Nephron progenitor cell (in vitro differentiated cells): ENCODE measurements at regions not wholly inside any gene's neighbourhood (a gene's known extent, or its start where the extent isn't known, plus 50 kb on each side); places are given as distances from the start of the nearest gene placed in this dataset.

Experiments used
- DNase-seq: peaks from one replicate; pipeline ENCODE4 v3.0.0; 2021
- H3K27ac Mint-ChIP-seq: 2 replicates; pipeline ENCODE4 v1.8.0; 2021; ENCODE audit warnings: mild to moderate bottlenecking, moderate library complexity, mixed read lengths
- H3K27me3 Mint-ChIP-seq: 2 replicates; pipeline ENCODE4 v1.8.0; 2021; ENCODE audit warnings: mild to moderate bottlenecking, low read depth, mixed read lengths; ENCODE audit not compliant: poor library complexity
- H3K36me3 Mint-ChIP-seq: 2 replicates; pipeline ENCODE4 v1.8.0; 2021; ENCODE audit warnings: low read depth, mixed read lengths
- H3K4me1 Mint-ChIP-seq: 2 replicates; pipeline ENCODE4 v1.8.0; 2021; ENCODE audit warnings: mixed read lengths
- H3K4me3 Mint-ChIP-seq: 2 replicates; pipeline ENCODE4 v1.8.0; 2021; ENCODE audit warnings: mild to moderate bottlenecking, moderate library complexity, mixed read lengths
- H3K9me3 Mint-ChIP-seq: 2 replicates; pipeline ENCODE4 v1.8.0; 2021; ENCODE audit warnings: mild to moderate bottlenecking, moderate library complexity, mixed read lengths
- CTCF ChIP-seq: fragments of 200-600 bp; sonication (generic); IDR thresholded peaks from 2 replicates; pipeline ENCODE4 v1.5.0; 2021; ENCODE audit warnings: antibody characterized with exemption

- Mint-ChIP-seq H3K9me3 (no peaks in the 10 kb centered on the region), H3K4me1 (peaks cover 25% of the 10 kb centered on the region), H3K36me3 (no peaks in the 10 kb centered on the region), H3K27me3 (no peaks in the 10 kb centered on the region), H3K27ac (no peak overlapping the region), H3K4me3 (no peak overlapping the region)
- TF ChIP-seq CTCF, result no peak
- no peak for DNase-seq
These were observed 198.6 kb downstream of the BCAT1 start for GRCh38 chr12:24750263-24750662.

GRCh38 chr12:24749171-24749570, 199.7 kb downstream of the BCAT1 start:
- Mint-ChIP-seq H3K27ac (no peak overlapping the region), H3K9me3 (no peaks in the 10 kb centered on the region), H3K27me3 (no peaks in the 10 kb centered on the region), H3K4me1 (peaks cover 33% of the 10 kb centered on the region), H3K4me3 (no peak overlapping the region), H3K36me3 (no peaks in the 10 kb centered on the region)
- DNase-seq, result no peak
- no peak for TF ChIP-seq CTCF

DNA sequence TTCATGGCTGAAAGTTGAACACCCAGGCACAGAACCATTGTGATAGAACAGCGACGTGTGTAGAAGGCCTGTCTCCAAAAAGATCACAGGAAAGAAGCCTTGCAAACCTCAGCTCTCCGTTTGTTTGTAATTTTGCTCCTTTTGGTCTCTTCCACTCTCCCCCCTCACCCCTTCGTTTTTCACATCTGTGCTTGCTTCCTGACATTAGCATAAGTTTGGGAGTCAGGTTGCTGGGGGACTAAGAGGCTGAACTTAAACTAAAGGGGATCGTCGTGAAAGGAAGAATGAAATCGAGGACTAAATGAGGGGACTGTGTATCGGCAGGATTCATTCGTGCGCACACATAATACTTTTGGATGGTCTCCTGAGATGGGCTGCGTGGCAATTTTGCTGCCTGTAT, 200.6 kb downstream of the BCAT1 start:
- peak overlapping the region; percentile 37 for H3K4me3 Mint-ChIP-seq
- H3K27ac Mint-ChIP-seq, result no peak overlapping the region
- no peaks in the 10 kb centered on the region for H3K9me3 Mint-ChIP-seq
- no peaks in the 10 kb centered on the region for H3K27me3 Mint-ChIP-seq
- DNase-seq, result no peak
- H3K36me3 Mint-ChIP-seq, result no peaks in the 10 kb centered on the region
- H3K4me1 Mint-ChIP-seq, result peaks cover 33% of the 10 kb centered on the region
- TF ChIP-seq CTCF, result no peak

- Mint-ChIP-seq H3K9me3 (no peaks in the 10 kb centered on the region), H3K36me3 (no peaks in the 10 kb centered on the region), H3K4me1 (peaks cover 41% of the 10 kb centered on the region), H3K27me3 (no peaks in the 10 kb centered on the region), H3K27ac (no peak overlapping the region), H3K4me3 (no peak overlapping the region)
- no peak for DNase-seq
- no peak for TF ChIP-seq CTCF
These were observed 202.0 kb downstream of the BCAT1 start for GRCh38 chr12:24746864-24747263.

DNA sequence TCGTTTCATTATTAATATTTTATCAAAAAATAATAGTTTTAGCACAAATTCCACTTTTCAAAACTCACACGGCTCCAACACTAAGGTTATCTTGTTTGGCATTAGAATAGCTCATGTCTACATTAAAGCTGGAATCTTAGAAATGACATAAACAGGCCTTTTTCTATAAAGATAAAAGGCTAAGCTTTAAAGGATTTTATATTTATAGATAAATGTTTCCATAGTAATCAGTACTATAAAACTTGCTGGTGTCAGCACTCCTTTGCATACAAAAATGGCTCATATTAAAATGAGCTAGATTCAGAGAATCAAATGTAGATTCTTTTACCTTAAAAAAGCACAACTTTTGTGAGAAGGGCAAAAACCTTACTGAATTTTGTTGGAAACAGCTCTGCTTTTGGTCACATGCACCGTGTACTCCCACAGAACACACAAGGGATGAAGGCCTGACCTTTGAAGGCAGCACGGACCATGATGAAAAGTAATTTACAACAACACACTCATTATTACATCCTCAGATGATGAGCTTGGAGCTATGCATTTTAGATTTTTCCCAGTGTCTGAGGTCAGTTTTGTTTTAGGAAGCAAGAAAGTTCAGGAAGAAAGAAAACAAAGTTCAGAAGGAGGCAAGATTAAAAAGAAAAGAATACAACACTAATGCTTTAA, 202.8 kb downstream of the BCAT1 start:
- H3K27me3 Mint-ChIP-seq, result no peaks in the 10 kb centered on the region
- peaks cover 44% of the 10 kb centered on the region for H3K4me1 Mint-ChIP-seq
- H3K9me3 Mint-ChIP-seq, result no peaks in the 10 kb centered on the region
- no peaks in the 10 kb centered on the region for H3K36me3 Mint-ChIP-seq
- H3K4me3 Mint-ChIP-seq, result no peak overlapping the region
- DNase-seq, result no peak
- no peak for TF ChIP-seq CTCF
- H3K27ac Mint-ChIP-seq, result peak overlapping the region; percentile 58
